H1 (cell line): ENCODE measurements at regions not wholly inside any gene's neighbourhood (a gene's known extent, or its start where the extent isn't known, plus 50 kb on each side); places are given as distances from the start of the nearest gene placed in this dataset.

Experiments
- ATF2 ChIP-seq: IDR thresholded peaks from 2 replicates; pipeline ENCODE4 v1.6.1; 2012; ENCODE audit warnings: low read length, inconsistent platforms
- CREB1 ChIP-seq: IDR thresholded peaks from 2 replicates; pipeline ENCODE4 v1.6.1; 2012; ENCODE audit warnings: inconsistent platforms
- RXRA ChIP-seq: IDR thresholded peaks from 2 replicates; pipeline ENCODE4 v1.6.1; 2011; ENCODE audit warnings: low read depth, mild to moderate bottlenecking, low read length, moderate library complexity; ENCODE audit not compliant: insufficient read depth

- TF ChIP-seq ATF2 (no peak), CREB1 (no peak), RXRA (no peak)
- TF ChIP-seq, all 59 proteins: peak for 0
These were observed 89.9 kb upstream of the STEAP1 start (continued) for GRCh38 chr7:90064370-90064769.
